CD4-positive, alpha-beta memory T cell (primary cell): ENCODE measurements at regions not wholly inside any gene's neighbourhood (a gene's known extent, or its start where the extent isn't known, plus 50 kb on each side); places are given as distances from the start of the nearest gene placed in this dataset.

Experiments used
- CTCF ChIA-PET: fragments of 350-600 bp; sonication (Branson Sonifier 250); formaldehyde crosslinking; loops from one replicate; lab custom pipeline; 2021; ENCODE audit warnings: inconsistent platforms; ENCODE audit not compliant: partially characterized antibody; lab: Charles Lee
- POLR2A ChIA-PET: fragments of 350-600 bp; sonication (Branson Sonifier 250); formaldehyde crosslinking; loops from one replicate; lab custom pipeline; 2021; ENCODE audit not compliant: partially characterized antibody; lab: Charles Lee
- DNase-seq, 5 donors: peaks; one replicate each; pipeline versions ENCODE4 v3.0.0 to v3.0.0-alpha.2; 2020 to 2022; ENCODE audit warnings: mixed read lengths in 1 of 5
- H3K27ac ChIP-seq: one replicate; pipeline ENCODE4 v1.7.0; 2013; ENCODE audit warnings: low read depth, low read length
- H3K27me3 ChIP-seq: 2 replicates; pipeline ENCODE4 v1.7.0; 2013; ENCODE audit warnings: mild to moderate bottlenecking, low read length, moderate library complexity; ENCODE audit not compliant: insufficient read depth
- H3K36me3 ChIP-seq: 2 replicates; pipeline ENCODE4 v1.7.0; 2013; ENCODE audit warnings: mild to moderate bottlenecking, low read length, moderate library complexity; ENCODE audit not compliant: insufficient read depth
- H3K4me1 ChIP-seq: 2 replicates; pipeline ENCODE4 v1.7.0; 2013; ENCODE audit warnings: mild to moderate bottlenecking, low read length, moderate library complexity; ENCODE audit not compliant: insufficient read depth
- H3K4me3 ChIP-seq, 2 donors: one replicate each; pipeline ENCODE4 v1.7.0; 2013; ENCODE audit warnings: low read length in 2 of 2, mild to moderate bottlenecking in 1 of 2
- H3K9me3 ChIP-seq, 2 donors: one replicate each; pipeline ENCODE4 v1.7.0; 2013; ENCODE audit warnings: low read length in 2 of 2, control low read depth in 1 of 2; ENCODE audit not compliant: control insufficient read depth in 1 of 2
- H3K27ac Mint-ChIP-seq, 7 donors: one replicate each; pipeline ENCODE4 v1.8.0; 2020 to 2021; ENCODE audit warnings: mixed read lengths in 7 of 7, mild to moderate bottlenecking in 6 of 7, inconsistent platforms in 3 of 7, moderate library complexity in 3 of 7
- H3K27me3 Mint-ChIP-seq, 2 donors: one replicate each; pipeline ENCODE4 v1.8.0; 2020 to 2021; ENCODE audit warnings: mixed read lengths in 2 of 2
- H3K36me3 Mint-ChIP-seq, 2 donors: one replicate each; pipeline ENCODE4 v1.8.0; 2020 to 2021; ENCODE audit warnings: mixed read lengths in 2 of 2, inconsistent platforms in 1 of 2, mild to moderate bottlenecking in 1 of 2
- H3K4me1 Mint-ChIP-seq, 4 donors: one replicate each; pipeline ENCODE4 v1.8.0; 2020 to 2021; ENCODE audit warnings: mixed read lengths in 4 of 4, mild to moderate bottlenecking in 1 of 4
- H3K4me3 Mint-ChIP-seq, 8 donors: one replicate each; pipeline ENCODE4 v1.8.0; 2020 to 2021; ENCODE audit warnings: mixed read lengths in 8 of 8, mild to moderate bottlenecking in 7 of 8, moderate library complexity in 6 of 8, inconsistent platforms in 3 of 8
- H3K9me3 Mint-ChIP-seq, 8 donors: one replicate each; pipeline ENCODE4 v1.8.0; 2020 to 2021; ENCODE audit warnings: mixed read lengths in 8 of 8, mild to moderate bottlenecking in 5 of 8, inconsistent platforms in 3 of 8, moderate library complexity in 1 of 8
- intact Hi-C: fragments of 100-400 bp; cut with micrococcal nuclease; formaldehyde crosslinking; loops from one replicate; pipeline ENCODE4 v1.15.1; 2023

GRCh38 chr21:35538386-35538785, 489.3 kb upstream of the RUNX1 start:
- H3K4me1 Mint-ChIP-seq = no peaks in the 10 kb centered on the region
- Histone ChIP-seq H3K27ac (no peak overlapping the region), H3K4me1 (no peaks in the 10 kb centered on the region), H3K36me3 (no peaks in the 10 kb centered on the region), H3K9me3 (no peaks in the 10 kb centered on the region), H3K27me3 (no peaks in the 10 kb centered on the region), H3K4me3 (no peak overlapping the region)
- POLR2A ChIA-PET = no interaction called here
- peaks cover 0 to 11% of the 10 kb centered on the region in 2 donors for H3K27me3 Mint-ChIP-seq
- peaks cover 0 to 2% of the 10 kb centered on the region in 2 donors for H3K36me3 Mint-ChIP-seq
- DNase-seq = no peak
- no peak overlapping the region for H3K27ac Mint-ChIP-seq
- intact Hi-C loops = no loop called here
- CTCF ChIA-PET = no interaction called here
- no peak overlapping the region for H3K4me3 Mint-ChIP-seq
- H3K9me3 Mint-ChIP-seq = peaks cover 0 to 12% (median 4%) of the 10 kb centered on the region in 8 donors

GRCh38 chr21:35537604-35538003, 488.5 kb upstream of the RUNX1 start:
- Histone ChIP-seq H3K9me3 (no peaks in the 10 kb centered on the region), H3K4me1 (no peaks in the 10 kb centered on the region), H3K27me3 (no peaks in the 10 kb centered on the region), H3K4me3 (no peak overlapping the region), H3K36me3 (no peaks in the 10 kb centered on the region), H3K27ac (no peak overlapping the region)
- Mint-ChIP-seq H3K27me3 (peaks cover 0 to 8% of the 10 kb centered on the region in 2 donors), H3K27ac (no peak overlapping the region), H3K9me3 (peaks cover 0 to 12% (median 4%) of the 10 kb centered on the region in 8 donors), H3K4me3 (no peak overlapping the region), H3K4me1 (no peaks in the 10 kb centered on the region), H3K36me3 (peaks cover 0 to 2% of the 10 kb centered on the region in 2 donors)
- DNase-seq = no peak
- CTCF ChIA-PET = no interaction called here
- POLR2A ChIA-PET = no interaction called here
- intact Hi-C loops = no loop called here

GRCh38 chr21:35533893-35534292, 484.8 kb upstream of the RUNX1 start:
- Mint-ChIP-seq H3K27ac (no peak overlapping the region), H3K27me3 (peaks cover 0 to 2% of the 10 kb centered on the region in 2 donors), H3K4me1 (peaks cover 7 to 12% (median 8%) of the 10 kb centered on the region in 4 donors), H3K9me3 (peaks cover 0 to 12% (median 4%) of the 10 kb centered on the region in 8 donors), H3K36me3 (peaks cover 0 to 4% of the 10 kb centered on the region in 2 donors), H3K4me3 (no peak overlapping the region)
- Histone ChIP-seq H3K27ac (no peak overlapping the region), H3K9me3 (no peaks in the 10 kb centered on the region), H3K4me1 (peaks cover 9% of the 10 kb centered on the region), H3K36me3 (no peaks in the 10 kb centered on the region), H3K27me3 (no peaks in the 10 kb centered on the region), H3K4me3 (no peak overlapping the region)
- CTCF ChIA-PET = no interaction called here
- POLR2A ChIA-PET = no interaction called here
- intact Hi-C loops = no loop called here
- DNase-seq = no peak

- CTCF ChIA-PET = no interaction called here
- H3K27ac Mint-ChIP-seq = peak overlapping the region in 1 of 7 donors; percentile 11
- peaks cover 0 to 7% (median 0%) of the 10 kb centered on the region in 8 donors for H3K9me3 Mint-ChIP-seq
Measured at GRCh38 chr21:35530766-35531165, 481.7 kb upstream of the RUNX1 start.

GRCh38 chr21:35529171-35529863, 480.2 kb upstream of the RUNX1 start:
- Mint-ChIP-seq H3K27ac (peak overlapping the region; percentile 86 to 96 (median 94)), H3K4me3 (peak overlapping the region; percentile 89 to 94 (median 90)), H3K27me3 (no peaks in the 10 kb centered on the region), H3K36me3 (peaks cover 0 to 3% of the 10 kb centered on the region in 2 donors), H3K9me3 (peaks cover 0 to 3% (median 0%) of the 10 kb centered on the region in 8 donors), H3K4me1 (peaks cover 21 to 45% (median 36%) of the 10 kb centered on the region in 4 donors)
- no peaks in the 10 kb centered on the region for H3K36me3 ChIP-seq
- H3K4me1 ChIP-seq = peaks cover 31% of the 10 kb centered on the region
- CTCF ChIA-PET = interaction anchor here (0.9 to 1.1 kb wide), 2 partner anchors 26 to 92 kb away, joined by 3 to 5 read pairs; no protein-coding TSS in a partner anchor
- POLR2A ChIA-PET = interaction anchor here (0.7 to 3.6 kb wide), 4 partner anchors 26 to 641 kb away, joined by 3 to 25 read pairs (median 4); no protein-coding TSS in a partner anchor
- no peaks in the 10 kb centered on the region for H3K9me3 ChIP-seq
- intact Hi-C loops = no loop called here
- peak overlapping the region; percentile 59 to 65 for H3K4me3 ChIP-seq
- DNase-seq = peak in 3 of 5 donors; percentile 33 to 50 (median 38)
- peak overlapping the region; percentile 54 for H3K27ac ChIP-seq
- no peaks in the 10 kb centered on the region for H3K27me3 ChIP-seq

More at GRCh38 chr21:35530766-35531165, 481.7 kb upstream of the RUNX1 start:
- H3K9me3 ChIP-seq = no peaks in the 10 kb centered on the region
- H3K36me3 ChIP-seq = no peaks in the 10 kb centered on the region
- H3K4me3 ChIP-seq = no peak overlapping the region
- H3K27ac ChIP-seq = no peak overlapping the region
- Mint-ChIP-seq H3K36me3 (peaks cover 0 to 5% of the 10 kb centered on the region in 2 donors), H3K4me3 (peak overlapping the region in 1 of 8 donors; percentile 17), H3K27me3 (no peaks in the 10 kb centered on the region), H3K4me1 (peaks cover 14 to 34% (median 26%) of the 10 kb centered on the region in 4 donors)
- DNase-seq = no peak
- POLR2A ChIA-PET = interaction anchor here (1.0 kb wide), 1 partner anchor 27 kb away, joined by 4 read pairs; no protein-coding TSS in a partner anchor
- peaks cover 21% of the 10 kb centered on the region for H3K4me1 ChIP-seq
- intact Hi-C loops = no loop called here
- no peaks in the 10 kb centered on the region for H3K27me3 ChIP-seq

GRCh38 chr21:35528116-35529042, 479.3 kb upstream of the RUNX1 start:
- POLR2A ChIA-PET = interaction anchor here (1.0 to 3.6 kb wide), 3 partner anchors 25 to 640 kb away, joined by 3 to 25 read pairs (median 4); no protein-coding TSS in a partner anchor
- peak in 4 of 5 donors; percentile 29 to 38 (median 36) for DNase-seq
- H3K4me1 Mint-ChIP-seq = peaks cover 21 to 45% (median 36%) of the 10 kb centered on the region in 4 donors

More at GRCh38 chr21:35528116-35529042, 479.3 kb upstream of the RUNX1 start:
- Mint-ChIP-seq H3K27ac (peak overlapping the region; percentile 86 to 96 (median 94)), H3K4me3 (peak overlapping the region; percentile 89 to 94 (median 90)), H3K36me3 (peaks cover 0 to 3% of the 10 kb centered on the region in 2 donors), H3K27me3 (no peaks in the 10 kb centered on the region), H3K9me3 (no peaks in the 10 kb centered on the region)
- peak overlapping the region; percentile 59 to 65 for H3K4me3 ChIP-seq
- CTCF ChIA-PET = interaction anchor here (0.9 to 1.1 kb wide), 2 partner anchors 25 to 91 kb away, joined by 3 to 5 read pairs; no protein-coding TSS in a partner anchor
- intact Hi-C loops = no loop called here
- peak overlapping the region; percentile 54 for H3K27ac ChIP-seq
- no peaks in the 10 kb centered on the region for H3K27me3 ChIP-seq
- no peaks in the 10 kb centered on the region for H3K9me3 ChIP-seq
- H3K4me1 ChIP-seq = peaks cover 31% of the 10 kb centered on the region
- no peaks in the 10 kb centered on the region for H3K36me3 ChIP-seq
